HL-60 (cell line): ENCODE measurements at regions not wholly inside any gene's neighbourhood (a gene's known extent, or its start where the extent isn't known, plus 50 kb on each side); places are given as distances from the start of the nearest gene placed in this dataset.

Experiments
- CTCF ChIP-seq: IDR thresholded peaks from one replicate; pipeline ENCODE4 v1.5.1; 2011; ENCODE audit warnings: low read length, control low read depth, inconsistent platforms; ENCODE audit not compliant: insufficient read depth
- REST ChIP-seq: IDR thresholded peaks from 2 replicates; pipeline ENCODE4 v1.6.1; 2012; ENCODE audit warnings: low read depth; ENCODE audit not compliant: insufficient replicate concordance

- TF ChIP-seq CTCF (no peak), REST (no peak)
These were observed 579.7 kb upstream of the DPP6 start for GRCh38 chr7:153472516-153472915.
